Fibroblast of upper back skin (primary cell): ENCODE measurements at regions not wholly inside any gene's neighbourhood (a gene's known extent, or its start where the extent isn't known, plus 50 kb on each side); places are given as distances from the start of the nearest gene placed in this dataset.
A peak's percentile ranks its signal among the peaks of the same experiment; 100 is the strongest.
"Not testable (repeated sequence)": the region's sequence is repeated elsewhere in the genome, so short reads cannot be mapped to it uniquely, and the experiment has no call there.

Source experiments
- DNase-seq: peaks from one replicate; pipeline ENCODE4 v3.0.0-alpha.2; 2013

DNA sequence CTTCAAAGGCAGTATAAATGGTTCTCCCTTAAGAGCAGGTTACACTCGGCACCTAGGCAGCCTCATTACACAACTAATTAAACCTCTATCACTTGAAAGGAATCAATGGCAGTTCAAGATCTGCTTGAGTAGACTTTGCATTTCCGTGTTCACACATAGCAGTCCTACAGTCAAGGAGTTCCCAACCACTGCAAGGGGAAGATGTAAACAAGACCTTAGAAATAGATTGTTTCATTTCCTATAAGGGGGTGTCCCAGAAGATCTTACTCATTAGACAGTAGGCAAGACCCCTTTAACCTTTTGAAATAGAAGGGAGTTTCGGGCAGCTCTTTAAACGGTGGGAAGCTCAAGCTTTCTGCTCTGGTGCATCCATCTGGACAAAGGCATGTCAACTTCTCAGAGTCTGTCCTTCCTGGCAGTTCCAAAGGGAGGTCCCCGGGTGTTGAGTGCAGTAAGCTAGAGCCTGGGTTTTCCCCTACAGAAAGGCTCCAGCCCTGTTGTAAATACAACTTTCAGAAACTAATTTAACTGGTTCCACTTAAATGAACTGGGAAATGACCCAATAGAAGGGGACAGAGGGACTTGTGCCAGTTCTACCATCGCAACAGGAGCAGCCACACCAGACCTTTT lies 150.8 kb downstream of the RBMX2 start:
- DNase-seq = no peak

DNA sequence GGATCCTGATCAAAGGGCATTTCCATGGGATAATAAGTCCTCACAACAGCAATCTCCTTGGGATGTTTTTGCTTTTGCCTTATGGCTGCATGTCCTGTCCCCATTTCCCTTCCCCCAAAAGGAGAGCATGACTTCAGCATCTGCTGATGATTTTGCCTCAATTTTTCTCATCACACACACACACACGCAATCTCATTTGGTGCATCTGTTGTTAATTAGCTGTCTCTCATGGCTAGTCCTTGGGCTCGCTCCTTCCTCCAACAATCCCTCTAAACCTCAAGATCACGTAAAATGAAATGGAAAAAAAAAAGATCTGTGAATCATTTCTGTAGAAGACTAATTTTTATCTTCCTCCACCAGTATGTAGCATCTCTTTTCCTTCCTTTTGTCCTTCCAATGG lies 153.6 kb downstream of the RBMX2 start:
- DNase-seq = peak; percentile 87

DNA sequence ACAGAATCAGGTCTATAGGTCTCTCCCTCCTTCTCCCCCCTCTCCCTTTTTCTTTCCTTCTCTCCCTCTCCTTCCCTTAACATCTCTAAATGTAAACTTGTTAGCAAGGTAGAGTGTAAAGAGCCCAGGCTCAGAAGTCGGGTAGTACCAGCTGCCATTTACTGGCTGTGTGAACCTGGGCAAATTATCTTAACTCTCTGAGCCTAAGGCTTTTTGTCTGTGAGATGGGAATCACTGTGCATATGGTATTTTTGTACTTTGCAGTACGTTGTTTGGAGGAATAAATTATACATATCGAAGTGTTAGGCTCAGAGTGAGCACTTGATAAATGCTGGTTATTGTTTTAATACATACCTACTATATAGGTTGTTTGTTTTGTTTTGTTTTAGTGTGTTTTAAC lies 154.0 kb downstream of the RBMX2 start:
- no peak for DNase-seq

DNA sequence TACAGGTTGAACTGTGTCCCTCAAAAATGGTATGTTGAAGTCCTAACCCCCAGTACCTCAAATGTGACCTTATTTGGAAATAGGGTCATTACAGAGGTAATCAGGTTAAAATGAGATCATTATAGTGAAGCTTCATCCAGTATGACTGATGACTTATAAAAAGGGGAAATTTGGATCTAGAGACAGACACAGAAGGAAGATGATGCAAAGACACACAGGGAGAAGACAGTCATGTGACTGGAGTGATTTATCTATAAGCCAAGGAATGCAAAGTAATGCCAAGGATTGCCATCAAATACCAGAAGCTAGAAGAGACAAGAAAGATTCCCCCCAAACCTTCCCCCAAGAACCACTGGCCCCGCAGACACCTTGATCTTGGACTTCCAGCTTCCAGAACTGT lies 155.2 kb downstream of the RBMX2 start:
- peak; percentile 23 for DNase-seq

DNA sequence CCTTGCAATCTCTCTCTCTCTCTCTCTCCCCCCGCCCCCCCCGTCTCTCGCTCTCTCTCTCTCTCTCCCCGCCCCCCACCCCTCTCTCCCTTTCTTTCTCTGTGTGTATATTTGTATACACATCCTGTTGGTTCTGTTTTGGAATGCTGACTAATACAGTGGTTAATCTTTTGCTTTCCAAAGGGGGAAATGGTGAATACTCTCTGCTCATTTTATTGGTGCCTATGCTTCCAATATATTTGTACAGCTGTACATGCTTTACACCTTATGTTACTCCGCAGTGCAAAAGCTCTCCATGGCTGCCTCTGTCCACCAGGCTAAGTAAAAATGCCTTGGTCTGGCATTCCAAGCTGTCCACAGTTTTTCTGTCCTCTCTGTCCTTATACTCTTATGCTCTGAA lies 158.8 kb downstream of the RBMX2 start:
- peak; percentile 32 for DNase-seq

DNA sequence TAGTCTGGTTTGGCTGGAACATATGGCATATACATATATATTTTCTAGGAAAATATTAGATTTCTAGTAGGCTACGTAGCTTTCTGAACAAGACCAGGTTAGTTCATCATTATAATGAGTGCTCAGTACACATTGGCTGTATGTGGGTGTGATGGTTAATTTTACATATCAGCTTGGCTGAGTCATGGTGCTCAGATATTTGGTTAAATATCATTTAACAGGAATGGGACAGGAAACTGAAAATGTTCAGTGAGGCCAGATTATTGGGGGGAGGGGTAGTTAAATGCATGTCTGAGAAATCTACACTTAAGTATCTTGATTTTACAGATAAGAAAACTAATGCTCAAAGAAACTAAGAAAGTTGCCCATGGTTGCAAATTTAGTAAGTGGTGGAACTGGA lies 160.1 kb downstream of the RBMX2 start:
- DNase-seq = peak; percentile 48

DNA sequence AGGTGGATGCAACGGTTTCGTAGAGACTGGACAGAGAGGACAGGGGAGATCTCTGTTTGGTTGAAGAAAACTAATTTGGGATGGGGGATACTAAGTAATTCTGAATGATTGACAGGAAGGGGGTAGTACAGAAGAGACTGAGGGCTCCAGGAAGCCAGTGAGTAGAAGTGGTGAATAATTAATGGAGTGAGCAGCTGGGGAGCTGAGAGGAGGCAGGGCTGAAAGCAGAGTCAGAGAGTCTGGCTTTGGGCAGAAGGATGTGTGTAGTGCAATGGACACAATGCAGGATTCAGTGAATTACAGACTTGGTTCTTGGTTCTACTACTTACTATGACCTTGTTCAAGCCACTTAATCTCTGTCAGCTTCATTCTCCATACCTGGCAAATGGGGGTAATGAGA lies 161.7 kb downstream of the RBMX2 start:
- DNase-seq = no peak

DNA sequence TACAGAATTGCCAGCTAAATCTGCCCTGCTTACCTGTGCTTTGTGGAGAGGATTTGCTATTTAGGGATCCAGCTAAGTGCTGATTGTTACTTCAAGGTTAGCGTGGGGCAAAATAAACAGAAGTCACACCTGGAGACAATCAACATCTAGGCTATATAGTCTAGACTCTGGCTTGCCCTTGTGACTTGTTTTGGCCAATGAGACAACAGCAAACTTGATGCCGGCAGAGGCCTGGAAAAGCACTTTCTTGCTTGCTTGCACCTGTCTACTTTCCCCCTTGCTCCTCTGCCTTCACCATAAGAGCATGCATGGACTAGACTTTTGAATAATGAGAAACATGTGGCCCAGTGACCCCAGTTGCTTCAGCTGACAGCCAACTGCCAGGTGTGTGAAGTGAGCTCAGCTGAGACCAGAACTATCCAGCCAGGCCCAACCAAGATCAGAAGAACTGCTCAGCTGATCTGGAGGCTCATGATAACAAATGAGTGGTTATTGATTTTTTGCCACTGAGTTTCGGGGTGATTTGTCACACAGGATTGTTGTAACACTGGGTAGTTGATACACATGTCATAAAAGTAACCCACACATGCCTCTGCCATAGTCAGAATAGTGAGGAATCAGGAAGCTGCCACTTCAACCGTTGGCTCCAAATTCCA lies 164.4 kb downstream of the RBMX2 start:
- DNase-seq = no peak

DNA sequence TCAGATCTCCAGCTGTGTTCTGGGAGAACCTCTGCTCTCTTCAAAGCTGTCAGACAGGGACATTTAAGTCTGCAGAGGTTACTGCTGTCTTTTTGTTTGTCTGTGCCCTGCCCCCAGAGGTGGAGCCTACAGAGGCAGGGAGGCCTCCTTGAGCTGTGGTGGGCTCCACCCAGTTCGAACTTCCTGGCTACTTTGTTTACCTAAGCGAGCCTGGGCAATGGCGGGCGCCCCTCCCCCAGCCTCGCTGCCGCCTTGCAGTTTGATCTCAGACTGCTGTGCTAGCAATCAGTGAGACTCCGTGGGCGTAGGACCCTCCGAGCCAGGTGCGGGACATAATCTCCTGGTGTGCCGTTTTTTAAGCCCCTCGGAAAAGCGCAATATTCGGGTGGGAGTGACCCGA lies 171.2 kb downstream of the RBMX2 start:
- not testable (repeated sequence) for DNase-seq
